Epithelial cell of esophagus (primary cell): ENCODE measurements at regions not wholly inside any gene's neighbourhood (a gene's known extent, or its start where the extent isn't known, plus 50 kb on each side); places are given as distances from the start of the nearest gene placed in this dataset.

Experiments
- DNase-seq: peaks from one replicate; pipeline ENCODE4 v3.0.0; 2010; ENCODE audit warnings: low read depth
- H3K4me3 ChIP-seq: 2 replicates; pipeline ENCODE4 v1.5.1; 2011; ENCODE audit warnings: mild to moderate bottlenecking, low read length, control low read depth
- TF ChIP-seq, protein P1 (sequence below): IDR thresholded peaks from 2 replicates; pipeline ENCODE4 v1.5.1; 2011; ENCODE audit warnings: low read depth, mild to moderate bottlenecking, low read length, control low read depth, inconsistent platforms; ENCODE audit not compliant: insufficient read depth; ENCODE audit errors: missing control alignments

DNA sequence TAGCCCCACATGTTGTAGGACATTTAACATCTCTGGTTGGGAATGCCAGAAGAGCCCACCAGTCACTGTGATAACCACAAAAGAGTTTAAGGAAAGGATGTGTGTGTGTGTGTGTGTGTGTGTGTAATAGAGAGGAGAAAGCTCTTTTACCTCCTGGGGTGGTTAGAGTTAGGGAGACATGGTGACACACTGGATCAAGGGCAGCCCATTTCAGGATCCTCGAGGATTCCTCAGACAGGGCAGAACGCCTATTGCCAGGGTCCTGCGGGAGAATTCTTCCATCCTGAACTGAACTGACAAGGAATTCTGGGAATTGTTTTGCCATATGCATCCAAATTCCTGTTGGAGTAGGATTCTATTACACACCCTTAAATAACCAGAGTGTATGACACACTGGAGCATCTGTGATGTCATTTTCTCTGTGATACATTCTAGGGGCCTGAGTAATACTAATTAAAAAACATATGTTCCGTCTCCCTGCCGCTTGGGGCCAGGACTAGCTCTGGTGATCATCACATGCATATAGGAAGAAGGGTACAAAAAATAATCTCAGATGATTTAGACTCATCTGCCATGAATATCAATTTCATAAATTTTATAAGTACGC lies 156.4 kb upstream of the MMADHC start:
- TF ChIP-seq, protein P1, sequence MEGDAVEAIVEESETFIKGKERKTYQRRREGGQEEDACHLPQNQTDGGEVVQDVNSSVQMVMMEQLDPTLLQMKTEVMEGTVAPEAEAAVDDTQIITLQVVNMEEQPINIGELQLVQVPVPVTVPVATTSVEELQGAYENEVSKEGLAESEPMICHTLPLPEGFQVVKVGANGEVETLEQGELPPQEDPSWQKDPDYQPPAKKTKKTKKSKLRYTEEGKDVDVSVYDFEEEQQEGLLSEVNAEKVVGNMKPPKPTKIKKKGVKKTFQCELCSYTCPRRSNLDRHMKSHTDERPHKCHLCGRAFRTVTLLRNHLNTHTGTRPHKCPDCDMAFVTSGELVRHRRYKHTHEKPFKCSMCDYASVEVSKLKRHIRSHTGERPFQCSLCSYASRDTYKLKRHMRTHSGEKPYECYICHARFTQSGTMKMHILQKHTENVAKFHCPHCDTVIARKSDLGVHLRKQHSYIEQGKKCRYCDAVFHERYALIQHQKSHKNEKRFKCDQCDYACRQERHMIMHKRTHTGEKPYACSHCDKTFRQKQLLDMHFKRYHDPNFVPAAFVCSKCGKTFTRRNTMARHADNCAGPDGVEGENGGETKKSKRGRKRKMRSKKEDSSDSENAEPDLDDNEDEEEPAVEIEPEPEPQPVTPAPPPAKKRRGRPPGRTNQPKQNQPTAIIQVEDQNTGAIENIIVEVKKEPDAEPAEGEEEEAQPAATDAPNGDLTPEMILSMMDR = no peak
- peak; percentile 87 for DNase-seq
- H3K4me3 ChIP-seq = no peak overlapping the region

DNA sequence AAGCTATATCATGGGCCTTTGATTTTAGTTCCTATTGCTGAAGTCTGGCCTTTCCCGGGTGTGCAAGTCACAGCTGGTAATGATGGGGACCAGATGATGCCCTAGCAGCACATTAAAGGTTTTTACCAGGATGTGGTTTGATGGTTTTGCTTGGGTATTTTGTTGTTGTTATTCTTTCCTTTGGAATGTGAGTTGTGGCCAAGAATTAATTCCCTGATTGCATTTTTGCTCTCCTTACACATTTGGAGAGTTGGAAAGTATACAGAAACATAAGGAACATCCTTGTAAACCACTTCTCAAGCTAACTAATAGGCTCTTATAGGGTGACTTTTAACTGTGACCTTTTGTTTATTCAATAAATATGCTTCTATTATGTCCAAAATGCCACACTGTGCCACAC lies 154.1 kb upstream of the MMADHC start:
- H3K4me3 ChIP-seq = no peak overlapping the region
- DNase-seq = peak; percentile 83

GRCh38 chr2:149740490-149740889 lies 152.9 kb upstream of the MMADHC start:
- no peak overlapping the region for H3K4me3 ChIP-seq
- TF ChIP-seq, protein P1 = no peak
- DNase-seq = no peak

More for the DNA sequence above, 154.1 kb upstream of the MMADHC start:
- TF ChIP-seq, protein P1 = no peak

GRCh38 chr2:149739883-149740265 lies 152.3 kb upstream of the MMADHC start:
- TF ChIP-seq, protein P1 = no peak
- DNase-seq = peak; percentile 52
- no peak overlapping the region for H3K4me3 ChIP-seq

- DNase-seq = peak; percentile 52
- H3K4me3 ChIP-seq = no peak overlapping the region
- TF ChIP-seq, protein P1 = no peak
These were observed 151.8 kb upstream of the MMADHC start for GRCh38 chr2:149739171-149739882.

GRCh38 chr2:149738767-149739166 lies 151.2 kb upstream of the MMADHC start:
- H3K4me3 ChIP-seq = no peak overlapping the region
- TF ChIP-seq, protein P1 = no peak
- DNase-seq = no peak

GRCh38 chr2:149737896-149738295 lies 150.3 kb upstream of the MMADHC start:
- TF ChIP-seq, protein P1 = no peak
- peak; percentile 48 for DNase-seq
- no peak overlapping the region for H3K4me3 ChIP-seq
